H1 (cell line): ENCODE measurements at regions not wholly inside any gene's neighbourhood (a gene's known extent, or its start where the extent isn't known, plus 50 kb on each side); places are given as distances from the start of the nearest gene placed in this dataset.
A peak's percentile ranks its signal among the peaks of the same experiment; 100 is the strongest.

Source experiments
- CTCF ChIA-PET: fragments of 300-600 bp; sonication (Branson Sonifier 250); formaldehyde crosslinking; loops from one replicate; lab custom pipeline; 2021; ENCODE audit not compliant: partially characterized antibody; lab: Charles Lee
- POLR2A ChIA-PET: fragments of 300-600 bp; sonication (Branson Sonifier 250); formaldehyde crosslinking; loops from one replicate; lab custom pipeline; 2021; ENCODE audit warnings: inconsistent platforms; ENCODE audit not compliant: partially characterized antibody; lab: Charles Lee
- DNase-seq, 2 experiments: peaks; one replicate each; pipeline versions ENCODE4 v3.0.0 to v3.0.0-alpha.2; 2010 to 2022; ENCODE audit warnings: low spot score in 2 of 2, low read depth in 1 of 2, mixed read lengths in 1 of 2
- FAIRE-seq: peaks from 2 replicates; lab custom pipeline; 2011; peaks lifted over from hg19 to GRCh38; lab: Jason Lieb, UNC
- H2AFZ ChIP-seq: 2 replicates; pipeline ENCODE4 v1.8.1; 2012; ENCODE audit warnings: low read length, inconsistent platforms
- H2AK5ac ChIP-seq: 2 replicates; pipeline ENCODE4 v1.6.1; 2013; ENCODE audit warnings: low read depth, low read length
- H2BK120ac ChIP-seq: replicated peaks from 2 replicates; pipeline ENCODE3; 2013; ENCODE audit warnings: low read depth, low read length, inconsistent platforms
- H2BK12ac ChIP-seq: 2 replicates; pipeline ENCODE4 v1.6.1; 2013; ENCODE audit warnings: low read depth, low read length
- H2BK15ac ChIP-seq: 2 replicates; pipeline ENCODE4 v1.6.1; 2013; ENCODE audit warnings: low read length
- H2BK20ac ChIP-seq: 2 replicates; pipeline ENCODE4 v1.6.1; 2013; ENCODE audit warnings: low read length
- H2BK5ac ChIP-seq: 2 replicates; pipeline ENCODE4 v1.6.1; 2013; ENCODE audit warnings: low read depth, low read length
- H3K14ac ChIP-seq: 2 replicates; pipeline ENCODE4 v1.6.1; 2013; ENCODE audit warnings: inconsistent platforms; ENCODE audit not compliant: insufficient read length
- H3K18ac ChIP-seq: 2 replicates; pipeline ENCODE4 v1.6.1; 2013; ENCODE audit warnings: low read length; ENCODE audit errors: extremely low read depth
- H3K23ac ChIP-seq: 2 replicates; pipeline ENCODE4 v1.6.1; 2013; ENCODE audit warnings: inconsistent platforms; ENCODE audit not compliant: insufficient read length
- H3K23me2 ChIP-seq: 2 replicates; pipeline ENCODE4 v1.6.1; 2013; ENCODE audit warnings: low read depth, low read length
- H3K27ac ChIP-seq: 2 replicates; pipeline ENCODE4 v1.6.1; 2011; ENCODE audit warnings: low read depth, low read length, inconsistent platforms
- H3K27me3 ChIP-seq, 4 experiments: replicated peaks in 1 of 4; 1 replicate in 1 of 4; 2 replicates in 3 of 4; pipeline versions ENCODE4 v1.6.1 to v1.8.1; 2011 to 2013; ENCODE audit warnings: low read length in 3 of 4, mild to moderate bottlenecking in 3 of 4, inconsistent platforms in 2 of 4, mixed read lengths in 2 of 4, moderate library complexity in 1 of 4; ENCODE audit not compliant: control insufficient read depth in 3 of 4, insufficient read depth in 3 of 4; ENCODE audit errors: extremely low read depth in 1 of 4
- H3K36me3 ChIP-seq, 4 experiments: 2 replicates each; pipeline versions ENCODE4 v1.6.1 to v1.8.1; 2011 to 2013; ENCODE audit warnings: mild to moderate bottlenecking in 4 of 4, low read length in 3 of 4, moderate library complexity in 2 of 4, control low read depth in 1 of 4, inconsistent platforms in 1 of 4; ENCODE audit not compliant: insufficient read depth in 4 of 4, control insufficient read depth in 2 of 4
- H3K4ac ChIP-seq: replicated peaks from 2 replicates; pipeline ENCODE3; 2013; ENCODE audit warnings: low read length, low read depth, mixed read lengths, inconsistent platforms; ENCODE audit not compliant: insufficient read length
- H3K4me1 ChIP-seq, 4 experiments: replicated peaks in 1 of 4; 1 replicate in 1 of 4; 2 replicates in 3 of 4; pipeline versions ENCODE4 v1.6.1 to v1.8.1; 2011 to 2013; ENCODE audit warnings: low read length in 3 of 4, inconsistent platforms in 2 of 4, mixed read lengths in 1 of 4; ENCODE audit not compliant: insufficient read depth in 4 of 4, control insufficient read depth in 3 of 4
- H3K4me2 ChIP-seq, 2 experiments: 2 replicates each; pipeline versions ENCODE4 v1.6.1 to v1.8.1; 2011 to 2013; ENCODE audit warnings: low read depth in 2 of 2, low read length in 2 of 2, control low read depth in 1 of 2, inconsistent platforms in 1 of 2, mild to moderate bottlenecking in 1 of 2; ENCODE audit not compliant: insufficient read depth in 1 of 2
- H3K4me3 ChIP-seq, 4 experiments: fragments of 200-600, 300-600 bp in 1 of 4; sonication (generic), shearing (Covaris generic), sonication (Bioruptor Twin) in 1 of 4; 2 replicates each; pipeline versions ENCODE4 v1.5.1 to v1.8.1; 2011 to 2016; ENCODE audit warnings: low read length in 4 of 4, low read depth in 3 of 4, control low read depth in 2 of 4, inconsistent platforms in 2 of 4, mild to moderate bottlenecking in 2 of 4, mixed read lengths in 1 of 4, moderate library complexity in 1 of 4; ENCODE audit not compliant: insufficient read depth in 2 of 4; ENCODE audit errors: extremely low read depth in 1 of 4
- H3K56ac ChIP-seq: replicated peaks from 2 replicates; pipeline ENCODE3; 2013; ENCODE audit warnings: low read depth, mild to moderate bottlenecking, mixed read lengths, low read length, inconsistent platforms; ENCODE audit not compliant: insufficient read length
- H3K79me1 ChIP-seq: 2 replicates; pipeline ENCODE4 v1.6.1; 2013; ENCODE audit warnings: low read depth, low read length, control low read depth
- H3K79me2 ChIP-seq, 2 experiments: 2 replicates each; pipeline versions ENCODE4 v1.6.1 to v1.8.1; 2012 to 2013; ENCODE audit warnings: low read length in 2 of 2, mild to moderate bottlenecking in 2 of 2, inconsistent platforms in 1 of 2; ENCODE audit not compliant: insufficient read depth in 2 of 2, control insufficient read depth in 1 of 2
- H3K9ac ChIP-seq, 4 experiments: replicated peaks in 1 of 4; 1 replicate in 1 of 4; 2 replicates in 3 of 4; pipeline versions ENCODE4 v1.6.1 to v1.8.1; 2011 to 2013; ENCODE audit warnings: low read depth in 3 of 4, low read length in 3 of 4, control low read depth in 2 of 4, mild to moderate bottlenecking in 2 of 4, moderate library complexity in 2 of 4, inconsistent platforms in 1 of 4; ENCODE audit errors: extremely low read depth in 1 of 4
- H3K9me3 ChIP-seq, 2 experiments: 2 replicates each; pipeline versions ENCODE4 v1.6.1 to v1.8.1; 2012 to 2013; ENCODE audit warnings: mild to moderate bottlenecking in 2 of 2, moderate library complexity in 2 of 2, control low read depth in 1 of 2, inconsistent platforms in 1 of 2, low read depth in 1 of 2, low read length in 1 of 2, mixed read lengths in 1 of 2; ENCODE audit not compliant: insufficient read depth in 2 of 2
- H4K20me1 ChIP-seq, 2 experiments: replicated peaks in 1 of 2; 2 replicates each; pipeline versions ENCODE3 to v1.8.1; 2011 to 2013; ENCODE audit warnings: inconsistent platforms in 2 of 2, low read length in 2 of 2, mild to moderate bottlenecking in 1 of 2; ENCODE audit not compliant: insufficient read depth in 2 of 2, control insufficient read depth in 1 of 2
- H4K5ac ChIP-seq: 2 replicates; pipeline ENCODE4 v1.6.1; 2013; ENCODE audit warnings: low read length, low read depth, mixed read lengths, inconsistent platforms; ENCODE audit not compliant: insufficient read length
- H4K8ac ChIP-seq: 2 replicates; pipeline ENCODE4 v1.8.0; 2013; ENCODE audit warnings: mild to moderate bottlenecking, moderate library complexity, low read length, inconsistent platforms; ENCODE audit not compliant: insufficient read depth; ENCODE audit errors: extremely low read depth
- H4K91ac ChIP-seq: replicated peaks from 2 replicates; pipeline ENCODE3; 2013; ENCODE audit warnings: low read length, mixed read lengths, inconsistent platforms; ENCODE audit not compliant: insufficient read length
- ASH2L ChIP-seq: fragments of 200-600, 300-600 bp; sonication (generic); IDR thresholded peaks from one replicate; pipeline ENCODE4 v1.7.1; 2017; ENCODE audit warnings: low read length
- JUND ChIP-seq: IDR thresholded peaks from 2 replicates; pipeline ENCODE4 v1.6.1; 2011; ENCODE audit warnings: mild to moderate bottlenecking, improper control_type of control experiment, low read length
- WGBS, 2 experiments: shearing (Covaris generic) in 1 of 2; methylation state at CpG; one replicate each; pipeline versions ENCODE4 v1.1.6 to v1.1.7; 2013 to 2015; ENCODE audit warnings: low lambda C conversion rate in 2 of 2, mixed read lengths in 2 of 2, inconsistent platforms in 1 of 2, low coverage in 1 of 2, missing lambda C conversion rate in 1 of 2; ENCODE audit not compliant: insufficient replicate concordance in 2 of 2, insufficient coverage in 1 of 2, insufficient read length in 1 of 2; ENCODE audit errors: extremely low coverage in 1 of 2, missing lambda C conversion rate in 1 of 2; 5-methylcytosine and 5-hydroxymethylcytosine counted together

- ChIA-PET CTCF (interaction anchor here (1.0 kb wide), 1 partner anchor 9 kb away, joined by 3 read pairs; no protein-coding TSS in a partner anchor), POLR2A (interaction anchor here (1.0 kb wide), 1 partner anchor 86 kb away, joined by 3 read pairs; the partner anchor contains the start of gene KLF6)
- H3K56ac ChIP-seq: no peak overlapping the region
- H3K79me1 ChIP-seq: no peaks in the 10 kb centered on the region
- H3K23me2 ChIP-seq: no peaks in the 10 kb centered on the region
- DNase-seq: no peak
- no peak overlapping the region for H2BK120ac ChIP-seq
- no peak overlapping the region for H3K9ac ChIP-seq
- H3K23ac ChIP-seq: no peak overlapping the region
- H4K20me1 ChIP-seq: no peaks in the 10 kb centered on the region
- H2AK5ac ChIP-seq: no peak overlapping the region
- FAIRE-seq: no peak
- TF ChIP-seq ASH2L (no peak), JUND (no peak)
- WGBS, 2 experiments: 82% methylated on average over 6 of the region's 6 CpGs; no CpG with 5 or more reads in 1 of the 2 experiments
- H3K36me3 ChIP-seq: no peaks in the 10 kb centered on the region
- no peak overlapping the region for H4K91ac ChIP-seq
- H4K5ac ChIP-seq: no peak overlapping the region
- H2BK15ac ChIP-seq: no peak overlapping the region
- no peaks in the 10 kb centered on the region for H3K27me3 ChIP-seq
- H3K4me1 ChIP-seq: 0 out of 7 replicates have a peak, but pooled peaks cover 0 to 2% (median 0%) of the 10 kb centered on the region in 4 experiments
- H3K4me2 ChIP-seq: no peak overlapping the region
- H2BK12ac ChIP-seq: peak overlapping the region; percentile 13; the same call in 1 of the 2 replicates
- H2AFZ ChIP-seq: no peak overlapping the region
- H3K4me3 ChIP-seq: no peak overlapping the region
- no peak overlapping the region for H3K18ac ChIP-seq
- no peak overlapping the region for H4K8ac ChIP-seq
- no peak overlapping the region for H3K14ac ChIP-seq
- no peaks in the 10 kb centered on the region for H3K79me2 ChIP-seq
- H3K9me3 ChIP-seq: no peaks in the 10 kb centered on the region
- H3K4ac ChIP-seq: no peak overlapping the region
- H2BK20ac ChIP-seq: no peak overlapping the region
- H2BK5ac ChIP-seq: no peak overlapping the region
- no peak overlapping the region for H3K27ac ChIP-seq
Observed at GRCh38 chr10:3871424-3871996, 86.5 kb upstream of the KLF6 start.
